ENCODE measurements at regions not wholly inside any gene's neighbourhood (a gene's known extent, or its start where the extent isn't known, plus 50 kb on each side); places are given as distances from the start of the nearest gene placed in this dataset.

GRCh38 chrX:140177821-140178220, 212.5 kb upstream of the CXorf66 start:
- TF ChIP-seq EZH2 (IDR thresholded peaks at IDR 0.05; ENCODE audit: borderline replicate concordance, low read length) (no peak), CTCF (IDR thresholded peaks at IDR 0.05; ENCODE audit: low read length) (no peak)
